SK-N-SH treated with all-trans-retinoic acid at 6 μM for 48 hours (cell line): ENCODE measurements at regions not wholly inside any gene's neighbourhood (a gene's known extent, or its start where the extent isn't known, plus 50 kb on each side); places are given as distances from the start of the nearest gene placed in this dataset.

Source experiments
- ATAC-seq: fragments of 200-7000 bp; cut with Tn5 transposase; 3 replicates; pipeline ENCODE4 v1.9.1; 2020; ENCODE audit warnings: mild to moderate bottlenecking, moderate library complexity
- ARNTL ChIP-seq: fragments of 450-650 bp; formaldehyde crosslinking; IDR thresholded peaks from 2 replicates; pipeline ENCODE4 v1.5.0; 2020; ENCODE audit warnings: low read depth, mild to moderate bottlenecking, moderate library complexity, borderline replicate concordance
- BACH2 ChIP-seq: fragments of 250-450 bp; sonication (Bioruptor Pico); IDR thresholded peaks from 2 replicates; pipeline ENCODE4 v1.9.0; 2021; ENCODE audit warnings: mild to moderate bottlenecking, borderline replicate concordance
- CREB5 ChIP-seq: fragments of 250-450 bp; sonication (Bioruptor Pico); IDR thresholded peaks from 2 replicates; pipeline ENCODE4 v1.5.1; 2020; ENCODE audit warnings: low read depth, mild to moderate bottlenecking, moderate library complexity
- CSDC2 ChIP-seq: fragments of 250-450 bp; sonication (Bioruptor Pico); IDR thresholded peaks from 2 replicates; pipeline ENCODE4 v1.5.0; 2020; ENCODE audit warnings: mild to moderate bottlenecking, moderate library complexity
- CSRNP3 ChIP-seq: fragments of 250-450 bp; sonication (Bioruptor Pico); IDR thresholded peaks from 2 replicates; pipeline ENCODE4 v1.5.1; 2021; ENCODE audit warnings: mild to moderate bottlenecking, moderate library complexity
- GLIS3 ChIP-seq: fragments of 250-450 bp; sonication (Bioruptor Pico); IDR thresholded peaks from 2 replicates; pipeline ENCODE4 v1.5.0; 2020; ENCODE audit warnings: mild to moderate bottlenecking, moderate library complexity
- ISL1 ChIP-seq: fragments of 250-450 bp; sonication (Bioruptor Pico); IDR thresholded peaks from 2 replicates; pipeline ENCODE4 v2.1.2; 2022; ENCODE audit warnings: mild to moderate bottlenecking, moderate library complexity
- OSR1 ChIP-seq: fragments of 250-450 bp; sonication (Bioruptor Pico); IDR thresholded peaks from 2 replicates; pipeline ENCODE4 v1.8.0; 2022; ENCODE audit warnings: moderate library complexity, mild to moderate bottlenecking, inconsistent platforms
- POU6F1 ChIP-seq: fragments of 250-450 bp; sonication (Bioruptor Pico); IDR thresholded peaks from 2 replicates; pipeline ENCODE4 v1.8.0; 2021; ENCODE audit warnings: low read depth, mild to moderate bottlenecking, moderate library complexity, borderline replicate concordance
- PPARA ChIP-seq: fragments of 250-450 bp; sonication (Bioruptor Pico); IDR thresholded peaks from 2 replicates; pipeline ENCODE4 v1.5.0; 2020; ENCODE audit warnings: mild to moderate bottlenecking, borderline replicate concordance
- RARB ChIP-seq: fragments of 250-450 bp; sonication (Bioruptor Pico); IDR thresholded peaks from 2 replicates; pipeline ENCODE4 v1.8.0; 2021; ENCODE audit warnings: mild to moderate bottlenecking, moderate library complexity
- TCF4 ChIP-seq: fragments of 250-450 bp; sonication (Bioruptor Pico); IDR thresholded peaks from 2 replicates; pipeline ENCODE4 v1.8.0; 2021; ENCODE audit warnings: mild to moderate bottlenecking, moderate library complexity, borderline replicate concordance
- TOX ChIP-seq: fragments of 250-450 bp; sonication (Bioruptor Pico); IDR thresholded peaks from 2 replicates; pipeline ENCODE4 v1.8.0; 2021; ENCODE audit warnings: mild to moderate bottlenecking, moderate library complexity, borderline replicate concordance
- TSHZ2 ChIP-seq: fragments of 250-450 bp; sonication (Bioruptor Pico); IDR thresholded peaks from 2 replicates; pipeline ENCODE4 v1.5.0; 2020; ENCODE audit warnings: mild to moderate bottlenecking, moderate library complexity
- ZC3H10 ChIP-seq: fragments of 250-450 bp; sonication (Bioruptor Pico); IDR thresholded peaks from 2 replicates; pipeline ENCODE4 v1.5.1; 2021; ENCODE audit warnings: mild to moderate bottlenecking, moderate library complexity
- ZFP3 ChIP-seq: fragments of 250-450 bp; sonication (Bioruptor Pico); IDR thresholded peaks from 2 replicates; pipeline ENCODE4 v1.5.0; 2020; ENCODE audit warnings: mild to moderate bottlenecking, moderate library complexity
- ZFP30 ChIP-seq: fragments of 450-650 bp; formaldehyde crosslinking; IDR thresholded peaks from 2 replicates; pipeline ENCODE4 v1.5.0; 2022; ENCODE audit warnings: mild to moderate bottlenecking, moderate library complexity
- ZNF565 ChIP-seq: fragments of 450-650 bp; formaldehyde crosslinking; conservative IDR thresholded peaks from 2 replicates; pipeline ENCODE4 v1.5.0; 2020; ENCODE audit warnings: low read depth, mild to moderate bottlenecking, moderate library complexity
- ZNF70 ChIP-seq: fragments of 450-650 bp; formaldehyde crosslinking; IDR thresholded peaks from 2 replicates; pipeline ENCODE4 v1.5.0; 2020; ENCODE audit warnings: mild to moderate bottlenecking, moderate library complexity
- ZNF8 ChIP-seq: fragments of 450-650 bp; formaldehyde crosslinking; IDR thresholded peaks from 2 replicates; pipeline ENCODE4 v1.5.0; 2020; ENCODE audit warnings: mild to moderate bottlenecking, moderate library complexity
- TF ChIP-seq, protein P1 (sequence below): fragments of 250-450 bp; sonication (Bioruptor Pico); IDR thresholded peaks from 2 replicates; pipeline ENCODE4 v1.8.0; 2020; ENCODE audit warnings: mild to moderate bottlenecking, moderate library complexity, borderline replicate concordance

GRCh38 chr5:72651779-72652178, 144.6 kb upstream of the ZNF366 start:
- no peak for TF ChIP-seq TOX (CRISPR knock-in tag)
- no peak for TF ChIP-seq ZNF70 (CRISPR knock-in tag)
- TF ChIP-seq OSR1, result no peak
- no peak for TF ChIP-seq ZC3H10 (CRISPR knock-in tag)
- ATAC-seq, result no peak

- ATAC-seq, result no peak
- TF ChIP-seq BACH2 (no peak), POU6F1 (CRISPR knock-in tag) (no peak), ZFP3 (CRISPR knock-in tag) (no peak), GLIS3 (no peak), TOX (CRISPR knock-in tag) (no peak), CREB5 (CRISPR knock-in tag) (no peak), ARNTL (CRISPR knock-in tag) (no peak), ZC3H10 (CRISPR knock-in tag) (no peak), ZFP30 (CRISPR knock-in tag) (no peak), ZNF8 (CRISPR knock-in tag) (no peak), ZNF70 (CRISPR knock-in tag) (no peak), RARB (CRISPR knock-in tag) (no peak), CSDC2 (CRISPR knock-in tag) (no peak), ISL1 (CRISPR knock-in tag) (no peak), ZNF565 (CRISPR knock-in tag) (no peak)
- TF ChIP-seq, protein P1, sequence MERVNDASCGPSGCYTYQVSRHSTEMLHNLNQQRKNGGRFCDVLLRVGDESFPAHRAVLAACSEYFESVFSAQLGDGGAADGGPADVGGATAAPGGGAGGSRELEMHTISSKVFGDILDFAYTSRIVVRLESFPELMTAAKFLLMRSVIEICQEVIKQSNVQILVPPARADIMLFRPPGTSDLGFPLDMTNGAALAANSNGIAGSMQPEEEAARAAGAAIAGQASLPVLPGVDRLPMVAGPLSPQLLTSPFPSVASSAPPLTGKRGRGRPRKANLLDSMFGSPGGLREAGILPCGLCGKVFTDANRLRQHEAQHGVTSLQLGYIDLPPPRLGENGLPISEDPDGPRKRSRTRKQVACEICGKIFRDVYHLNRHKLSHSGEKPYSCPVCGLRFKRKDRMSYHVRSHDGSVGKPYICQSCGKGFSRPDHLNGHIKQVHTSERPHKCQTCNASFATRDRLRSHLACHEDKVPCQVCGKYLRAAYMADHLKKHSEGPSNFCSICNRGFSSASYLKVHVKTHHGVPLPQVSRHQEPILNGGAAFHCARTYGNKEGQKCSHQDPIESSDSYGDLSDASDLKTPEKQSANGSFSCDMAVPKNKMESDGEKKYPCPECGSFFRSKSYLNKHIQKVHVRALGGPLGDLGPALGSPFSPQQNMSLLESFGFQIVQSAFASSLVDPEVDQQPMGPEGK, result no peak
- TF ChIP-seq, all 23 proteins: peak for 0
Observed at GRCh38 chr5:72651109-72651508, 143.9 kb upstream of the ZNF366 start.

DNA sequence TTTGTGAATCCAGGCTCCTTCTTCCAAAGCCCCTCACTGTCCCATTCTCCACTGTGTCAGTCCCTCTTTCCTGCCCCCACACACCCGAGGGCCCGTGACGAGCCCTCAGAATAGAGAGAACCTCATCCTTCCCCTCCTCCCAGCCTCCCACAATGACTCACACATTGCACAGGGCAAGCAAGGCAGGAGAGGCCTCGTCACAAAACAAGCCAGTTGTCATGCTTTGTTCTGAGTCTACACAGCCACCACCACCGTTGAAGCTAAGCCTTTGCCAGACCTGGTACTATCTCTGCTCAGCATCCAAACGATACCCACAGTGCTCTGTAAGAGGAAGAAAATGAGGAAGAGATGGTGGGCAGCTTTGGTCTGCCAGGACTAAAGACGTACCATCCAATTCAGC, 142.2 kb upstream of the ZNF366 start:
- TF ChIP-seq PPARA (no peak), OSR1 (no peak), CSRNP3 (CRISPR knock-in tag) (no peak), ZFP30 (CRISPR knock-in tag) (no peak), TOX (CRISPR knock-in tag) (no peak), TCF4 (CRISPR knock-in tag) (no peak), ZNF70 (CRISPR knock-in tag) (no peak)
- ATAC-seq, result peak; percentile 42

GRCh38 chr5:72648480-72648879, 141.3 kb upstream of the ZNF366 start:
- ATAC-seq, result peak; percentile 80
- TF ChIP-seq TCF4 (CRISPR knock-in tag) (no peak), POU6F1 (CRISPR knock-in tag) (no peak), TOX (CRISPR knock-in tag) (no peak), PPARA (no peak), ZNF8 (CRISPR knock-in tag) (no peak), ARNTL (CRISPR knock-in tag) (no peak), ZFP30 (CRISPR knock-in tag) (no peak), ISL1 (CRISPR knock-in tag) (no peak), ZFP3 (CRISPR knock-in tag) (no peak), TSHZ2 (CRISPR knock-in tag) (no peak), ZNF565 (CRISPR knock-in tag) (no peak)
- TF ChIP-seq, protein P1, result no peak
